ENCODE measurements at regions not wholly inside any gene's neighbourhood (a gene's known extent, or its start where the extent isn't known, plus 50 kb on each side); places are given as distances from the start of the nearest gene placed in this dataset.

DNA sequence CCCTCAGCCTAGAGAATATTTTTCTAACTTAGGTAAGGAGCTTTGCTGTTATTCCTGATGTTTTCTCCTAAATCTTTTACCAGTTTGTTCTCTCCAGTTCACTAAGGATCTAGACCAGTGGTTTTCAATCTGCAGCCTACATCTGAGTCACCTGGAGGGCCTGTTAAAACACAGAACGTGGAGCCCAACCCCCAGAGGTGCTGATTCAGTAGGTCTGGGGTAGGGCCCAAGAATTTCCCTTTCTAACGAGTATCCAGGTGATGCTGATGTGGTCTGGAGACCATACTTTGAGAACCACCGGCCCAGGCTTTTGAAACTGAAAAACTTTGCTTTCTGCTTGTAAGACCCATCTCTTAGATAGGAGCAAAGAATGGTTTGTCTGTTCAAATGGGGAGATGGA, 51.2 kb upstream of the KMT2E start:
- TF ChIP-seq EZH2 (IDR thresholded peaks at IDR 0.05; ENCODE audit: low read depth, unreplicated experiment), result no peak
- TF ChIP-seq JUNB (IDR thresholded peaks at IDR 0.05; ENCODE audit: unreplicated experiment), result no peak
- TF ChIP-seq, protein P1, sequence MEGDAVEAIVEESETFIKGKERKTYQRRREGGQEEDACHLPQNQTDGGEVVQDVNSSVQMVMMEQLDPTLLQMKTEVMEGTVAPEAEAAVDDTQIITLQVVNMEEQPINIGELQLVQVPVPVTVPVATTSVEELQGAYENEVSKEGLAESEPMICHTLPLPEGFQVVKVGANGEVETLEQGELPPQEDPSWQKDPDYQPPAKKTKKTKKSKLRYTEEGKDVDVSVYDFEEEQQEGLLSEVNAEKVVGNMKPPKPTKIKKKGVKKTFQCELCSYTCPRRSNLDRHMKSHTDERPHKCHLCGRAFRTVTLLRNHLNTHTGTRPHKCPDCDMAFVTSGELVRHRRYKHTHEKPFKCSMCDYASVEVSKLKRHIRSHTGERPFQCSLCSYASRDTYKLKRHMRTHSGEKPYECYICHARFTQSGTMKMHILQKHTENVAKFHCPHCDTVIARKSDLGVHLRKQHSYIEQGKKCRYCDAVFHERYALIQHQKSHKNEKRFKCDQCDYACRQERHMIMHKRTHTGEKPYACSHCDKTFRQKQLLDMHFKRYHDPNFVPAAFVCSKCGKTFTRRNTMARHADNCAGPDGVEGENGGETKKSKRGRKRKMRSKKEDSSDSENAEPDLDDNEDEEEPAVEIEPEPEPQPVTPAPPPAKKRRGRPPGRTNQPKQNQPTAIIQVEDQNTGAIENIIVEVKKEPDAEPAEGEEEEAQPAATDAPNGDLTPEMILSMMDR (conservative IDR thresholded peaks at IDR 0.05; ENCODE audit: low read depth in 2 of 2), result no peak
- TF ChIP-seq POLR2AphosphoS5 (IDR thresholded peaks at IDR 0.05; ENCODE audit: low read depth), result no peak
- TF ChIP-seq ZNF114 (CRISPR knock-in tag; IDR thresholded peaks at IDR 0.05), result no peak
